ENCODE measurements at regions not wholly inside any gene's neighbourhood (a gene's known extent, or its start where the extent isn't known, plus 50 kb on each side); places are given as distances from the start of the nearest gene placed in this dataset.

GRCh38 chr11:127182586-127183203 is 182.1 kb upstream of the KIRREL3 start:
- TF ChIP-seq CTCF (IDR thresholded peaks at IDR 0.05), result no peak
- H3K27ac ChIP-seq, result no peak overlapping the region
- no peaks in the 10 kb centered on the region for H3K9me3 ChIP-seq
- H3K27me3 ChIP-seq, result no peaks in the 10 kb centered on the region
- H3K36me3 ChIP-seq, result no peaks in the 10 kb centered on the region
- DNase-seq (ENCODE audit: low spot score), result no peak
- H3K4me1 ChIP-seq, result no peaks in the 10 kb centered on the region
- H3K4me3 ChIP-seq, result no peak overlapping the region

DNA sequence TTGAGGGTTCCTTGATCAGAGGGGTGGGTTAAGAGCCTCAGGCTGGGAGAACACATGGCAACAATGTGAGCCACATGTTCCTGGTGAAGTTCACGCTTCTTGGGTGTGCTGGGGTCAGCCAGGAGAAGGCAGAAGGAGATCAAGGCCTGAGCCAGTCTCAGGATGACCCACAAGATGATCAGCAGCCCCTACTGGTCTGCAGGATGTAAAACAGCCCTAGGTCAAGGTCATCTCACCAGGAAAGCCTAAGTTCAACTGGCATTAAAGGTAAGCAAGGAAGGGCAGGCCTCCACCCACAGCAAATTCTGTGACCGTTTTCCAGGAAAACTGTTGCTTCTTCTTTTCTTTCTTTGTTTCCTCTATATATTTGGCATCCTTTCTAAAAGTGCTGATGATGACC is 156.7 kb upstream of the KIRREL3 start:
- H3K27me3 ChIP-seq, result no peaks in the 10 kb centered on the region
- H3K4me1 ChIP-seq, result no peaks in the 10 kb centered on the region
- H3K4me3 ChIP-seq, result no peak overlapping the region
- no peak overlapping the region for H3K27ac ChIP-seq
- no peaks in the 10 kb centered on the region for H3K36me3 ChIP-seq
- no peak for TF ChIP-seq CTCF (IDR thresholded peaks at IDR 0.05)
- no peak for DNase-seq (ENCODE audit: low spot score)
- no peaks in the 10 kb centered on the region for H3K9me3 ChIP-seq

DNA sequence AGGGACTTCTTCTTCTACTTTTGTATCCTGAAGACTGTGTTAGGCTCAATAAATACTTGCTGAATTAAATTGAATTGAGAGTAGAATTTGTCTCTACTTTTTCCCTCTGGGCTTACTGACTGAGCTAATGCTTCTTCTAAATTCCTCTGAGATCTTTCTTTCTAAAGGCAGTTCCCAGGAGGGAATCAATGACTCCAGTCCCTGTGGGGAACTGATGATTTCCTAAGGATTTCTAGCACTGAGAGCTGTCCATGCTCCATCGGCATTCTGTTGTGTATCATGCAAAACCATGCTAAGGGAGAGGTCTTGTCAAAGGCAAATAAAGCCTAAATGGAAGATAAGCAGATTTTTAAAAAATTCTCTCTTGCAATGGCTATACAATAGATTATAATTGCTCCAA is 148.8 kb upstream of the KIRREL3 start:
- no peak for TF ChIP-seq CTCF (IDR thresholded peaks at IDR 0.05)

DNA sequence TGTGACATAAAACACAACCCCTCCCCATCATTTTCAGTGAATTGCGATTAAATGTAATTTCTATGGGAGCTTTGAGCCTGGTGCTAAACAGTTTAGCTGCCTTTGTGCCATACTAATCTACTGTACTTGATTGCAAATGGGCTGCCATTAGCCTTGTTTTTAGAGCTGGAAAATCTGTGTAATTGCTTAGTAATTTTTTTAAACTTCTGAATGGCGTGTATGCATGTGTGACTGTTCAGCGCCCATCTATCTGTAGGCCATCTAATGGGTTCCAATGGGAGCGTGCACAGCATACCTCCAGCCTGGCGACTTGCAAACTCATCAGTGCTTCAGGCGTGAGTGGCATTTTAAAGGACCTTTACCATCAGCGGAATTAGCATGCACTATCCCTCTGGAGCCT is 142.7 kb upstream of the KIRREL3 start:
- Histone ChIP-seq H3K9me3 (no peaks in the 10 kb centered on the region), H3K36me3 (no peaks in the 10 kb centered on the region), H3K27ac (no peak overlapping the region), H3K4me3 (no peak overlapping the region), H3K27me3 (no peaks in the 10 kb centered on the region), H3K4me1 (no peaks in the 10 kb centered on the region)
- no peak for DNase-seq (ENCODE audit: low spot score)
- no peak for TF ChIP-seq CTCF (IDR thresholded peaks at IDR 0.05)

More for the DNA sequence above, 148.8 kb upstream of the KIRREL3 start:
- Histone ChIP-seq H3K27me3 (no peaks in the 10 kb centered on the region), H3K4me3 (no peak overlapping the region), H3K27ac (no peak overlapping the region), H3K9me3 (no peaks in the 10 kb centered on the region), H3K36me3 (no peaks in the 10 kb centered on the region), H3K4me1 (no peaks in the 10 kb centered on the region)
- DNase-seq (ENCODE audit: low spot score), result no peak

- no peak for DNase-seq (ENCODE audit: low spot score)
- no peak for TF ChIP-seq CTCF (IDR thresholded peaks at IDR 0.05)
- no peaks in the 10 kb centered on the region for H3K4me1 ChIP-seq
- no peak overlapping the region for H3K27ac ChIP-seq
- no peaks in the 10 kb centered on the region for H3K27me3 ChIP-seq
- H3K36me3 ChIP-seq, result no peaks in the 10 kb centered on the region
- H3K4me3 ChIP-seq, result no peak overlapping the region
- H3K9me3 ChIP-seq, result no peaks in the 10 kb centered on the region
Observed at GRCh38 chr11:127138613-127139012, 138.0 kb upstream of the KIRREL3 start.

- H3K27ac ChIP-seq, result no peak overlapping the region
- no peaks in the 10 kb centered on the region for H3K4me1 ChIP-seq
- no peaks in the 10 kb centered on the region for H3K27me3 ChIP-seq
- no peak overlapping the region for H3K4me3 ChIP-seq
- no peak for DNase-seq (ENCODE audit: low spot score)
- H3K36me3 ChIP-seq, result no peaks in the 10 kb centered on the region
- no peak for TF ChIP-seq CTCF (IDR thresholded peaks at IDR 0.05)
- H3K9me3 ChIP-seq, result no peaks in the 10 kb centered on the region
Observed at GRCh38 chr11:127137771-127138280, 137.3 kb upstream of the KIRREL3 start.

Measured in right atrium auricular region (tissue), 2 donors.